ENCODE measurements at regions not wholly inside any gene's neighbourhood (a gene's known extent, or its start where the extent isn't known, plus 50 kb on each side); places are given as distances from the start of the nearest gene placed in this dataset.

GRCh38 chr7:124354201-124354600, 321.3 kb upstream of the TMEM229A start:
- intact Hi-C loops (cut with micrococcal nuclease), result no loop called here
- H3K4me1 Mint-ChIP-seq, result no peaks in the 10 kb centered on the region
- H3K9me3 Mint-ChIP-seq, result no peaks in the 10 kb centered on the region
- H3K27me3 Mint-ChIP-seq, result no peaks in the 10 kb centered on the region
- H3K4me3 Mint-ChIP-seq, result no peak overlapping the region
- H3K36me3 Mint-ChIP-seq (ENCODE audit: low read depth), result no peaks in the 10 kb centered on the region
- H3K27ac Mint-ChIP-seq, result no peak overlapping the region
- no peak for DNase-seq

DNA sequence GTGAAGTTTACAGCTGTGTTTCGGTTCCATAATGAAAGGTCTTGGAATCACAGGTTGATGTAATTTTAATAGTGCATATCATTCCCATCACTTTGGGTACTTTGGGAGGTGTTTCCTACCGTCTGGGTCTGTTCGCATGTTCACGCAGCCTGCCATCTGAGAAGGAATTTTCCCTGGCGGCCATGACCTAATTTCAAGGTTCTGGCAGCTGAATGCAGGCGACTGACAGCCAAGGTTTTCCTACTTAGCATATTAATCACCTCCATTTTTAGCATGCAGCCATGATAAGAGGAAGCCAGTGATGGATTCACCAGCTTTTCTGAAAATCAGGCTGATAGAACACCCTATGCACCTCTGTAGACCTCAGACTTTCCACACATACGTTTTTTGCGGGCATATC, 319.1 kb upstream of the TMEM229A start:
- no peaks in the 10 kb centered on the region for H3K9me3 Mint-ChIP-seq
- intact Hi-C loops (cut with micrococcal nuclease), result no loop called here
- H3K27ac Mint-ChIP-seq, result no peak overlapping the region
- no peaks in the 10 kb centered on the region for H3K4me1 Mint-ChIP-seq
- H3K4me3 Mint-ChIP-seq, result no peak overlapping the region
- no peaks in the 10 kb centered on the region for H3K27me3 Mint-ChIP-seq
- DNase-seq, result no peak
- no peaks in the 10 kb centered on the region for H3K36me3 Mint-ChIP-seq (ENCODE audit: low read depth)

DNA sequence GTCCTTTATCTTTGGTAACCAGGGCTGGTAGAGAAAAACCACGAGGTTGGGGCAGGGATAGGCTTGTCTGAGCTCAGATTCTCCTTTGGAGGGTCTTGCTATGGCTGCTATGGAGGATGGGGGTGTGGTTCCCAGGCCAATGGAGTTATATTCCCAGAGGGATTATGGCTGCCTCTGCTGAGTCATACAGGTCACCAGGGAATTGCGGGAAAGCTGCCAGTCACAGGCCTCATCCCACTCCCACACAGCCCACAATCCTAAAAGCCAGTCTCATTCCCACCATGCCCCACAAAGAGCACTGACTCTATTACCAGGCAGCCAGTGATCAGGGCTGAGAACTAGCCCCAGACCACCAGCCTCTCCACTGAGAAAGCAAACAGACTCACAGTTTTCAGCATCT, 316.6 kb upstream of the TMEM229A start:
- Mint-ChIP-seq H3K27me3 (no peaks in the 10 kb centered on the region), H3K9me3 (no peaks in the 10 kb centered on the region), H3K36me3 (ENCODE audit: low read depth) (no peaks in the 10 kb centered on the region), H3K27ac (no peak overlapping the region), H3K4me1 (no peaks in the 10 kb centered on the region), H3K4me3 (no peak overlapping the region)
- DNase-seq, result no peak
- intact Hi-C loops (cut with micrococcal nuclease), result no loop called here

DNA sequence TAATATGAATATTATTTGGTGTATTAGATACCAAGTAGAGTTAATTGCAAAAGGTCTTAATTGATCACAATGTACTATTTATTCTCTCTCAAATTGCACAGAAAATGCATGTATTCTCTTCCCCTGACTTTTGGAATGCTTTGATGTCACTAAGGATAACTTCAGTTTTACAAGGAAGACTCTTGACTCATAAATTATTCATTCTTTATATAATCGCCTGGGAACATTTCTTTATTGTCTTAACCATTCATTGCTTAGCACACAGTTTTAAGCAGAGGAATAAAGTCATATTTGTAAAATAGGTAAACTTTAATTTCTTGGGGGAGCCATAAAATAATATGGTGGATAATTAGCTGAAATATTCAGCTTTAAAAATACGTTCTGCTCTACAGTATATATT, 306.0 kb upstream of the TMEM229A start:
- Mint-ChIP-seq H3K27me3 (no peaks in the 10 kb centered on the region), H3K4me3 (no peak overlapping the region), H3K9me3 (peaks cover 4% of the 10 kb centered on the region), H3K36me3 (ENCODE audit: low read depth) (no peaks in the 10 kb centered on the region), H3K27ac (no peak overlapping the region), H3K4me1 (no peaks in the 10 kb centered on the region)
- intact Hi-C loops (cut with micrococcal nuclease), result no loop called here
- no peak for DNase-seq

DNA sequence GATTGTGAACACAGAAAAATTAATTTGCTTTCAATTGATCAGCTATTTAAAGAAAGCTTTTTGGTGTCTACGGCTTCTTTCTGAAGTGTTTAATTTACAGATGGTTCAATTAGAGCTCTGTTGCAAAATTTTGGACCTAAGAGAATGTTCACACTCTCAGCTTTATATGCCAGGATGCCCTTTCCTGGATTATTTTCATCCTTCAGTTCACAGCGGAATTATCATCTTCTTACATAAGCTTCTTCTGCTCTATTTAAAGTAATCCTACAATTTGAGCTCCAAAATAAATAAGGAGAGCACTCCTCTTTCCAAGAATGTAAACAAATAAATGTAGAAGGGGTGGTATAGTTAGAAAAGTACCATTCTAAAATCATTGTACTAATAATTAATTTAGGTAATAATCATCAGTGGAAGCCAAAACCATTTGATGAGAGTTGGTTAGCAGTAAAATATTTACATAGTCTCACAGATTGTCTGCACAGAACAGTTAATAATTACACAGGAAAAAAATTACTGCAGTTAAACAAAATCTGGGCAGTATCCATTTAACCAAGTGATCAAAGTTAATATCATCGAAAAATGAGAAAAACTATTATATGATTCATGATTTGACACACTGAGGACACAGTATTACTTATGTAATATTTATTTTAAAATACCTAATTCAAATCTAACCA, 298.0 kb upstream of the TMEM229A start:
- Mint-ChIP-seq H3K36me3 (ENCODE audit: low read depth) (no peaks in the 10 kb centered on the region), H3K27me3 (no peaks in the 10 kb centered on the region), H3K9me3 (no peaks in the 10 kb centered on the region), H3K4me3 (no peak overlapping the region), H3K4me1 (no peaks in the 10 kb centered on the region), H3K27ac (no peak overlapping the region)
- DNase-seq, result no peak
- intact Hi-C loops (cut with micrococcal nuclease), result no loop called here

- Mint-ChIP-seq H3K4me3 (no peak overlapping the region), H3K27me3 (no peaks in the 10 kb centered on the region), H3K9me3 (no peaks in the 10 kb centered on the region), H3K4me1 (no peaks in the 10 kb centered on the region), H3K27ac (no peak overlapping the region), H3K36me3 (ENCODE audit: low read depth) (no peaks in the 10 kb centered on the region)
- no peak for DNase-seq
- intact Hi-C loops (cut with micrococcal nuclease), result no loop called here
Measured at GRCh38 chr7:124328774-124329173, 295.9 kb upstream of the TMEM229A start.

DNA sequence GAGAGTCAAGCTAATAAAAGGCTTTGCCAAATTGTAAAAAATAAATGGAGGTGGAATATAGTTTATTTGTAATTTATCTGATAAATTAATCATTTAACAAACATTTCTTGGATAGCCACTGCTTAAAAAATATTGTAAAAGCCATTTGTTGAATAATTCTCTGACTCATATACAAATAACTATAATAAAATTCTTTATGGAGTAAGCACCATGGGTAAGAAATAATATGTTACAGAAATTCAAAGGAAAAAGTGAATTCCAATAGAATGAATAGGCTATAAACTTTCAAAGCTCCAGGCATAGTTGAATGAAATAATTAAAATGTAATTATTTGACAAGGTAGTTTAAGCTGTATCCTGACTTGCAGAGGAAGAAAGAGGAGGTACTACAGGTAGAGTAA, 291.4 kb upstream of the TMEM229A start:
- intact Hi-C loops (cut with micrococcal nuclease), result no loop called here
- Mint-ChIP-seq H3K36me3 (ENCODE audit: low read depth) (no peaks in the 10 kb centered on the region), H3K4me1 (no peaks in the 10 kb centered on the region), H3K27ac (no peak overlapping the region), H3K27me3 (no peaks in the 10 kb centered on the region), H3K4me3 (no peak overlapping the region), H3K9me3 (no peaks in the 10 kb centered on the region)
- no peak for DNase-seq

- Mint-ChIP-seq H3K9me3 (no peaks in the 10 kb centered on the region), H3K36me3 (ENCODE audit: low read depth) (no peaks in the 10 kb centered on the region)
- no peak for DNase-seq
Measured at GRCh38 chr7:124323597-124323996, 290.7 kb upstream of the TMEM229A start.

DNA sequence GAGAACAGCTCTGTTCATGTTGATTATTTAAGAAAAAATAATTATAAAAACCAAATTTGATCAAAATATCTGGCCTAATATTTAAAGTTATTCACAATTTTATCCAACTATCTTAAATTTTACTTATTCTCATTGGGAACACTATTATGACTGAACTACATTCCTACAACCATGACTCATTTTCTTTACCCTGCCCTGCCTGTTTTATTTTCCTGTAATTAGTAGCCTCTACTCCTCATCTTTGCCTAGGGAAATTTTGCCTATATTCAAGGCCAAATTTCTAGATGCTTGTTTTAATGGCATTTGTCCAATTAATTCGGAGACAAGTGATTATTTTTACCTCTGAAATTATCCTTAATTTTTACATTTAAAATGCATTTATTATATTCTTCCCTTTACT, 289.7 kb upstream of the TMEM229A start:
- intact Hi-C loops (cut with micrococcal nuclease), result no loop called here
- DNase-seq, result no peak
- H3K4me1 Mint-ChIP-seq, result no peaks in the 10 kb centered on the region
- no peaks in the 10 kb centered on the region for H3K9me3 Mint-ChIP-seq
- H3K27me3 Mint-ChIP-seq, result no peaks in the 10 kb centered on the region
- H3K4me3 Mint-ChIP-seq, result no peak overlapping the region
- H3K27ac Mint-ChIP-seq, result no peak overlapping the region
- no peaks in the 10 kb centered on the region for H3K36me3 Mint-ChIP-seq (ENCODE audit: low read depth)

More at GRCh38 chr7:124323597-124323996, 290.7 kb upstream of the TMEM229A start:
- Mint-ChIP-seq H3K4me3 (no peak overlapping the region), H3K27me3 (no peaks in the 10 kb centered on the region), H3K4me1 (no peaks in the 10 kb centered on the region), H3K27ac (no peak overlapping the region)
- intact Hi-C loops (cut with micrococcal nuclease), result no loop called here

DNA sequence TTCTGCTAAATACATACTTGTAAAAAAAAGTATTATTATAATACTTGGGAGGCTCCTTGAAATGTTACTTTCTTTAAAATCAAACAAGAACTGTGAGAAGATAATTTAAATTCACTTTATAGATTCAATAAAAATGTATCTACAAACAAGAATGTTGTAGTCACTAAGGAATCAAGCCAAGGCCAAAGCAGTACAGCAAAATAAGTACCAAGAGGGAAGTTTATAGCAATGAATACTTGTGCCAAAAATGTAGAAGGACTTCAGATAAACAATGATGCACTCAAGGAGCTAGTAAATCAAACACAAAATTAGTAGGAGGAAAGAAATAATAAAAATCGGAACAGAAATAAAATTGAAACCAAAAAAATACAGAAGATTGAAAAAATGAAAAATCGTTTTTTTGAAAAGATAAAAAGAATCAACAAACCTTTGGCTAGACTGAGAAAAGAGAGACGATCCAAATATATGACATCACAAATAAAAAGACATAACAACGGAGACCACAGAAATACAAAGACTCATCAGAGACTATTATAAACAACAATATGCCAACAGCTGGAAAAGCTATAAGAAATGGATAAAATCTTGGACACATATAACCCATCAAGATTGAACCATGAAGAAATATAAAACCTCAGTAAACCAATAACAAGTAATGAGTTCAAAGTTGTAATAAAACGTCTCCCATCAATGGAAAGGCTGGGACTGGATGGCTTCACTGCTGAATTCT, 286.0 kb upstream of the TMEM229A start:
- intact Hi-C loops (cut with micrococcal nuclease), result no loop called here
- no peaks in the 10 kb centered on the region for H3K27me3 Mint-ChIP-seq
- no peak for DNase-seq
- no peaks in the 10 kb centered on the region for H3K9me3 Mint-ChIP-seq
- no peak overlapping the region for H3K4me3 Mint-ChIP-seq
- H3K4me1 Mint-ChIP-seq, result no peaks in the 10 kb centered on the region
- H3K27ac Mint-ChIP-seq, result no peak overlapping the region
- no peaks in the 10 kb centered on the region for H3K36me3 Mint-ChIP-seq (ENCODE audit: low read depth)

- no peaks in the 10 kb centered on the region for H3K4me1 Mint-ChIP-seq
- H3K27ac Mint-ChIP-seq, result no peak overlapping the region
- no peak overlapping the region for H3K4me3 Mint-ChIP-seq
- H3K27me3 Mint-ChIP-seq, result no peaks in the 10 kb centered on the region
- H3K9me3 Mint-ChIP-seq, result no peaks in the 10 kb centered on the region
- DNase-seq, result no peak
- intact Hi-C loops (cut with micrococcal nuclease), result no loop called here
- H3K36me3 Mint-ChIP-seq (ENCODE audit: low read depth), result no peaks in the 10 kb centered on the region
Measured at GRCh38 chr7:124310934-124311390, 278.1 kb upstream of the TMEM229A start.

GRCh38 chr7:124308384-124308783, 275.5 kb upstream of the TMEM229A start:
- no peaks in the 10 kb centered on the region for H3K36me3 Mint-ChIP-seq (ENCODE audit: low read depth)
- H3K27me3 Mint-ChIP-seq, result no peaks in the 10 kb centered on the region
- H3K4me3 Mint-ChIP-seq, result no peak overlapping the region
- no peak for DNase-seq
- intact Hi-C loops (cut with micrococcal nuclease), result no loop called here
- no peak overlapping the region for H3K27ac Mint-ChIP-seq
- H3K4me1 Mint-ChIP-seq, result no peaks in the 10 kb centered on the region
- H3K9me3 Mint-ChIP-seq, result peaks cover 8% of the 10 kb centered on the region

- Mint-ChIP-seq H3K4me3 (no peak overlapping the region), H3K36me3 (ENCODE audit: low read depth) (no peaks in the 10 kb centered on the region), H3K27ac (no peak overlapping the region), H3K4me1 (no peaks in the 10 kb centered on the region), H3K27me3 (no peaks in the 10 kb centered on the region), H3K9me3 (peaks cover 4% of the 10 kb centered on the region)
- intact Hi-C loops (cut with micrococcal nuclease), result no loop called here
- no peak for DNase-seq
Measured at GRCh38 chr7:124295289-124295688, 262.4 kb upstream of the TMEM229A start.

- Mint-ChIP-seq H3K4me1 (no peaks in the 10 kb centered on the region), H3K27ac (no peak overlapping the region), H3K4me3 (no peak overlapping the region), H3K9me3 (no peaks in the 10 kb centered on the region), H3K27me3 (no peaks in the 10 kb centered on the region), H3K36me3 (ENCODE audit: low read depth) (no peaks in the 10 kb centered on the region)
- DNase-seq, result no peak
- intact Hi-C loops (cut with micrococcal nuclease), result no loop called here
Measured at GRCh38 chr7:124284937-124285336, 252.1 kb upstream of the TMEM229A start.
